ENCODE measurements at regions not wholly inside any gene's neighbourhood (a gene's known extent, or its start where the extent isn't known, plus 50 kb on each side); places are given as distances from the start of the nearest gene placed in this dataset.

DNA sequence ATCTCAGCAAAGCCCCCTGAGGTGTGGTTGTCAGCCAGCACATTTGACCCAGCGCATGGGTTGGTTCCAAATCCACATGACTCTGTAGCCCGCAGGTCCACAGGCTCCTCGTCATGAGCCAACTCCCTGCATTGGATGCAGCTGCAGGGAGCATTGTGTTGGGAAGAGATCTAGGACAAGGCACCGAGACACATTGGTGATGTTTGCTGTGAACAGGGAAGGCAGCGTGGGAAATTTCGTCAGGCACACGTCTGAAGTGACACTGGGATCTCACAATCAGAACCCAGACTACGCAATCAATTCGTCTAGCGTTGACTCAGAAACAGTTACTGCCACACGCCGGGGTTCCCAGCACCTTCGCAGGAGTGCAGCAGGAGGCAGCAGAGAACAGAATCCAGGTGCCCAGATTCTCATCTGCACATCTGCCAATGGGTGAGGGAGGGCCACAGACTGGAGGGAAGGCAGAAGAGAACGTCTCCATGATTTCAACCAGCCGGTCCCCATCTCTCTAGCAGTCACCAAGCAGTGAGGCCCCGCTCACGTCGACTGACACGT lies 177.0 kb downstream of the TTLL2 start:
- H3K4me3 ChIP-seq (ENCODE audit: low read depth, low read length): no peak overlapping the region
- no peak for DNase-seq (ENCODE audit: low read depth)
- no peaks in the 10 kb centered on the region for H3K27me3 ChIP-seq (ENCODE audit: control insufficient read depth, insufficient read depth, low read length)
- TF ChIP-seq, protein P1, sequence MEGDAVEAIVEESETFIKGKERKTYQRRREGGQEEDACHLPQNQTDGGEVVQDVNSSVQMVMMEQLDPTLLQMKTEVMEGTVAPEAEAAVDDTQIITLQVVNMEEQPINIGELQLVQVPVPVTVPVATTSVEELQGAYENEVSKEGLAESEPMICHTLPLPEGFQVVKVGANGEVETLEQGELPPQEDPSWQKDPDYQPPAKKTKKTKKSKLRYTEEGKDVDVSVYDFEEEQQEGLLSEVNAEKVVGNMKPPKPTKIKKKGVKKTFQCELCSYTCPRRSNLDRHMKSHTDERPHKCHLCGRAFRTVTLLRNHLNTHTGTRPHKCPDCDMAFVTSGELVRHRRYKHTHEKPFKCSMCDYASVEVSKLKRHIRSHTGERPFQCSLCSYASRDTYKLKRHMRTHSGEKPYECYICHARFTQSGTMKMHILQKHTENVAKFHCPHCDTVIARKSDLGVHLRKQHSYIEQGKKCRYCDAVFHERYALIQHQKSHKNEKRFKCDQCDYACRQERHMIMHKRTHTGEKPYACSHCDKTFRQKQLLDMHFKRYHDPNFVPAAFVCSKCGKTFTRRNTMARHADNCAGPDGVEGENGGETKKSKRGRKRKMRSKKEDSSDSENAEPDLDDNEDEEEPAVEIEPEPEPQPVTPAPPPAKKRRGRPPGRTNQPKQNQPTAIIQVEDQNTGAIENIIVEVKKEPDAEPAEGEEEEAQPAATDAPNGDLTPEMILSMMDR (IDR thresholded peaks at IDR 0.05; ENCODE audit: insufficient read depth, low read depth, low read length): no peak
- ChIA-PET POLR2A (no interaction called here), CTCF (no interaction called here)
- H3K36me3 ChIP-seq (ENCODE audit: control insufficient read depth, insufficient read depth, low read length): no peaks in the 10 kb centered on the region

DNA sequence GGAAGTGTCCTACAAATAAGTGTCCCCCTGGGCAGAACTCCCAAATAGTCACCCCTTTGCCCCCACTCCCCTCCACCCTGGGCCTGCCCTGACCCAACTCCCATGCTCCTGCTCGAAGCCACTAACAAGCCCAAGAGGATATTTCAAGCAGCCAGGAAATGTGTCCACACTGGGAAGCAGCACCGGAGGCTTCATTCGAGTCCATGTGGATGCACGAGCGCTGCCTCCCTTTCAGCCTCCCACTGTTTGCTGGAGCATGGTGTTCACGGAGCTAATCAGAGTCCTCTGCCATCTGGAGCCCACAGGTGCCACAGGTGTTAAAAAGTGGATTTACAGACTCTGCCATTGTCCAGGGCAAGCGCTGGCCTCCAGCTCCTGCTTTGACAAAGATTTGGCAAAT lies 177.6 kb downstream of the TTLL2 start:
- ChIA-PET POLR2A (no interaction called here), CTCF (no interaction called here)
- Histone ChIP-seq H3K4me3 (ENCODE audit: low read depth, low read length) (no peak overlapping the region), H3K36me3 (ENCODE audit: control insufficient read depth, insufficient read depth, low read length) (no peaks in the 10 kb centered on the region), H3K27me3 (ENCODE audit: control insufficient read depth, insufficient read depth, low read length) (no peaks in the 10 kb centered on the region)
- no peak for DNase-seq (ENCODE audit: low read depth)
- TF ChIP-seq, protein P1 (IDR thresholded peaks at IDR 0.05; ENCODE audit: insufficient read depth, low read depth, low read length): no peak

DNA sequence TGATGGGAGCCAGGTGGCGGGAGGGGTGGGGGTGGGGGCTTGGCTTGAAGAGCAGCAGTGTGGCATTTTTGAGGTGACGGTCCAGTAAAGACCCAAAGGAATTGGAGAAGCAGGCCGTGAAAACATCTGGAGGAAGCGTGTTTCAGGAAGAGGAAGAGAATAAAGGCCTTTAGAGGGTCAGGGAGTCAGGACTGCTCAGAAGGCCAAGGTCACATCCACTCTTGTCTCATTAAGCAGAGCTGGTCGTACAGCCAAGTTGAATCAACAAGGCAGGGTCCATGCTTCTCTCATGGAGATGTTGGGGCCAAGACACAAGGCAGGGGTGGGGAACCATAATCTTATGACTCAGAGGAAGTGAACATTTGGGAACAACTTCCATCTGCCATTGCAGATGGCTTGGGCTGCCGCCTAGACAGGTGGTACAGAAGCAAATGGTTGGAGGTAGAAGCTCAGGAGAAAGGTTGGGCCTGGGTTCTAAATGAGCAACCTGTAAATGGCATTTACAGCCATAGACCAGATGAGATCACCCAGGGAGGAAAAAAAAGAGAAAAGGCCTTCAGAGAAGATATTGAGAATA lies 179.6 kb downstream of the TTLL2 start:
- Histone ChIP-seq H3K4me3 (ENCODE audit: low read depth, low read length) (no peak overlapping the region), H3K27me3 (ENCODE audit: control insufficient read depth, insufficient read depth, low read length) (no peaks in the 10 kb centered on the region), H3K36me3 (ENCODE audit: control insufficient read depth, insufficient read depth, low read length) (no peaks in the 10 kb centered on the region)
- DNase-seq (ENCODE audit: low read depth): no peak
- ChIA-PET CTCF (no interaction called here), POLR2A (no interaction called here)
- TF ChIP-seq, protein P1 (IDR thresholded peaks at IDR 0.05; ENCODE audit: insufficient read depth, low read depth, low read length): no peak

DNA sequence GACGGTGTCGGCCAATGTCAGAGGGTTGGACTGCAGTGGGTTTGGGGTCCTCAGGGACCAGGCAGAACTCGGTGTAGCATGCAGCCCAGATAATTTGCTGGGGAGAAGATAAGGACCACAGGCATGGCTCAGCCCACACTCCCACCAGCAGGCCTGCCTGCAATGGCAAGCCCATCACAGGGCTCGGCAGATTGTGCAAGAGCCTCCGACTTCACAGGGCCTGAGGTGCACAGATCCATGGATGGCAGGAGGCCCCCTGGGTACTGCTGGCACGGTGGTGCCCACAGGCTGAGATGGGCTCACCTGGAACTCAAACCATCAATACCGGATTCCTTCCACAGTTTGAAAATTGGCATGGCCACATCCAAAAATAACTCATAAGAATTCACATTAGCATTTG lies 180.3 kb downstream of the TTLL2 start:
- Histone ChIP-seq H3K27me3 (ENCODE audit: control insufficient read depth, insufficient read depth, low read length) (no peaks in the 10 kb centered on the region), H3K4me3 (ENCODE audit: low read depth, low read length) (no peak overlapping the region), H3K36me3 (ENCODE audit: control insufficient read depth, insufficient read depth, low read length) (no peaks in the 10 kb centered on the region)
- CTCF ChIA-PET: no interaction called here
- no peak for DNase-seq (ENCODE audit: low read depth)
- TF ChIP-seq, protein P1 (IDR thresholded peaks at IDR 0.05; ENCODE audit: insufficient read depth, low read depth, low read length): no peak
- POLR2A ChIA-PET: no interaction called here

DNA sequence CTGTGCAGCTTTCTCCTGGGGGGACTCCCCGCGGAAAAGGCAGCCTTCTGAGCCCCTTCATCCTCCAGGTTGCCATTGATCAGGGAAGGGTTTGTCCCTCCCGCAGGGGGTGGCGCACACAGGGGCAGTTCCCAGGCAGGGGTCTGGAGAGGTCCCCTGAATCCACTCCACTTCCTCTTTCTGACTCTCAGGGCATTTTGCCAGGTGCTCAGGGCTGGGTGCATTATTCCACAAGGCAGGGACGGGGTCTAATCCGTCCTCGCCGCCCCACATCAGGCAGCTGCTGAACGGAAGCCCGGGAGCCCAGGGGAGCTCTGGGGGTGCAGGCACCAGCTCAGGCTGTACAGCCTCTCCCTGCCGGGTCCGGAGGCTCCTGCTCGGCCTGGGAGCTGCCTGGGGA lies 180.9 kb downstream of the TTLL2 start:
- no peaks in the 10 kb centered on the region for H3K36me3 ChIP-seq (ENCODE audit: control insufficient read depth, insufficient read depth, low read length)
- no peaks in the 10 kb centered on the region for H3K27me3 ChIP-seq (ENCODE audit: control insufficient read depth, insufficient read depth, low read length)
- TF ChIP-seq, protein P1 (IDR thresholded peaks at IDR 0.05; ENCODE audit: insufficient read depth, low read depth, low read length): no peak
- no peak overlapping the region for H3K4me3 ChIP-seq (ENCODE audit: low read depth, low read length)
- ChIA-PET POLR2A (no interaction called here), CTCF (no interaction called here)
- no peak for DNase-seq (ENCODE audit: low read depth)
